DOHH2 (cell line): ENCODE measurements at regions not wholly inside any gene's neighbourhood (a gene's known extent, or its start where the extent isn't known, plus 50 kb on each side); places are given as distances from the start of the nearest gene placed in this dataset.

Source experiments
- CTCF ChIP-seq: fragments of 200-600 bp; sonication (generic); IDR thresholded peaks from one replicate; pipeline ENCODE4 v1.5.1; 2014; ENCODE audit warnings: antibody characterized with exemption, mild to moderate bottlenecking, low read depth, low read length; ENCODE audit not compliant: poor library complexity, severe bottlenecking
- EZH2phosphoT487 ChIP-seq: fragments of 200-600 bp; sonication (generic); IDR thresholded peaks from 2 replicates; pipeline ENCODE4 v1.6.1; 2017; ENCODE audit warnings: borderline replicate concordance, mild to moderate bottlenecking, antibody characterized with exemption, low read length, moderate library complexity, mixed read lengths

DNA sequence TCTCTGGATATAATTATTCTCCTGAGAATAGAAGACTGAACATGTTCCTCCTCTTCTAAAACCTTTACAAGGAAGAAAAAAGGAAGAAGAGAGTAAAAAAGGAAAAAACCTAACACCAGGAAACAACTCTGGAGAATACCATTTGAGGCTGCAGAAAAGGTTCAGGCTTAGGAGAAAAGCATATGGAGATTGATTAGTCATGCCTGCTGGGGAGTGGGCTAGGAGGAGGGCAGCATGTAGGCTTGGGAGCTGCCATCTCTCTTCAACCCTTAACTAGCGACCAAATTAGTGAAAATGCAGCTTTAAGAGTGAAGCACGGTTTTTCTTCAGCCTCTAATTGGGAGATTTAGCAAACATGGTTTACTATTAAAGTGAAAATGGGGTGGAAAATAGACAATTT, 273.0 kb upstream of the CRY1 start:
- TF ChIP-seq CTCF (no peak), EZH2phosphoT487 (no peak)
